ENCODE measurements at regions not wholly inside any gene's neighbourhood (a gene's known extent, or its start where the extent isn't known, plus 50 kb on each side); places are given as distances from the start of the nearest gene placed in this dataset.

DNA sequence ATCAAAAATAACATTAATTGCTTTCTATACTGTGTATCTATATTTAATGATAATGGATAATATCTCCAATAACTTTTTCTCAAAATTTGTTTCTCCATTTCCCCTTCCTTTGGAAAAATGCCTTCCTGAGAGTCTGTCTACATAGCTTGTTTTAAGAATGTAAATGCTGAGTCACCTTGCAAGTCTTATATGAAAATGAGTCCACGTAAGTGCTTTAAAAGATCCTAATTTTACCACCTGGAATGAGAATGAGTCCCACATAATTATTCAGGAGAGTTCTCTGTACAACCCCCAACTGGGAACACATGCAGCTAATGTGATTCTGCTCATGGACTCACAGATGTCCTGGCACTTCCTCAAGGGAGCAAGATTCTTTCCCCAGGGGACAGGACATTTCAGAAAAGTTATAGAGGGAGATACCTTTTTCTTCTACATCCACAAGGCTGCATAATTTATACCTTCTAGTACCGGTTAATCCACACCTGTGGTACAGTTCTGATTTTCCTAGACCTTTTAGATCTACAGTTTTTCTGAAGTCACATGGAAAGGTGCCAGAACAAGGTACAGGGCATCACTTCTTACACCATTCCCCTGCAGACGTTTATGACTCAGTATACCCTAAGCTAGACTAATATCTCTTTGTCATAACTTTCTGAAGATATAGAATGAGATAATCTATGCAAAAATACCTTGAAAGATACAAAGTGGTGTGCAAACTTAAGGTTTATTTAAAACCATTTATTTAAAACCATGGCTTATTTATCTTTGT is 314.1 kb downstream of the CETN3 start:
- TF ChIP-seq ZNF274 (IDR thresholded peaks at IDR 0.05; ENCODE audit: low read depth, low read length) (no peak), SUZ12 (IDR thresholded peaks at IDR 0.05; ENCODE audit: extremely low read depth, insufficient read depth, insufficient read length) (no peak), YY1 (IDR thresholded peaks at IDR 0.05; ENCODE audit: insufficient read depth, insufficient read length) (no peak)

Measured in NT2/D1 (cell line).